AG10803 (cell line): ENCODE measurements at regions not wholly inside any gene's neighbourhood (a gene's known extent, or its start where the extent isn't known, plus 50 kb on each side); places are given as distances from the start of the nearest gene placed in this dataset.

Source experiments
- DNase-seq: peaks from one replicate; pipeline ENCODE4 v3.0.0; 2010; ENCODE audit warnings: low read depth
- H3K4me3 ChIP-seq: 2 replicates; pipeline ENCODE4 v1.5.1; 2011; ENCODE audit warnings: mild to moderate bottlenecking, low read length, control low read depth
- TF ChIP-seq, protein P1 (sequence below): conservative IDR thresholded peaks from 2 replicates; pipeline ENCODE4 v1.5.1; 2011; ENCODE audit warnings: mild to moderate bottlenecking, low read length, control low read depth, inconsistent platforms

DNA sequence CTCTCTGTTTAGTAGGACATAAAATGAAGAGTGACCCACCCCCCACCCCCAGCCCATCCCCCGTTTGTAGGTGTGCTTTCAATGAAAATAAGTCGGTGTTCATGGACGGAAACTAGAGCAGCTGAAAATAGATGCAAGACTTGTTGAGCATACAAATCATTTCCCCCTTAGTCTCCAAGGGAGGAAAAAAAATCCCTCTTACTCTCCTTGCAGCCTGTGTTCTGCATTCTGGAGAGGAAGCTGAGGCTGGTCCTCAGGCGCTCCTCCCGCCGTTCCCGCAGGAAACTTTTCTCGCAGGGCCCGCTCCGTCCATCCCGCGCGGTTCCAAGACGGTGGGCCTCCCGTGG, 259.0 kb upstream of the E2F7 start:
- no peak for DNase-seq
- TF ChIP-seq, protein P1, sequence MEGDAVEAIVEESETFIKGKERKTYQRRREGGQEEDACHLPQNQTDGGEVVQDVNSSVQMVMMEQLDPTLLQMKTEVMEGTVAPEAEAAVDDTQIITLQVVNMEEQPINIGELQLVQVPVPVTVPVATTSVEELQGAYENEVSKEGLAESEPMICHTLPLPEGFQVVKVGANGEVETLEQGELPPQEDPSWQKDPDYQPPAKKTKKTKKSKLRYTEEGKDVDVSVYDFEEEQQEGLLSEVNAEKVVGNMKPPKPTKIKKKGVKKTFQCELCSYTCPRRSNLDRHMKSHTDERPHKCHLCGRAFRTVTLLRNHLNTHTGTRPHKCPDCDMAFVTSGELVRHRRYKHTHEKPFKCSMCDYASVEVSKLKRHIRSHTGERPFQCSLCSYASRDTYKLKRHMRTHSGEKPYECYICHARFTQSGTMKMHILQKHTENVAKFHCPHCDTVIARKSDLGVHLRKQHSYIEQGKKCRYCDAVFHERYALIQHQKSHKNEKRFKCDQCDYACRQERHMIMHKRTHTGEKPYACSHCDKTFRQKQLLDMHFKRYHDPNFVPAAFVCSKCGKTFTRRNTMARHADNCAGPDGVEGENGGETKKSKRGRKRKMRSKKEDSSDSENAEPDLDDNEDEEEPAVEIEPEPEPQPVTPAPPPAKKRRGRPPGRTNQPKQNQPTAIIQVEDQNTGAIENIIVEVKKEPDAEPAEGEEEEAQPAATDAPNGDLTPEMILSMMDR, result no peak
- peak overlapping the region; percentile 84 for H3K4me3 ChIP-seq

- peak overlapping the region; percentile 84; the same call in 1 of the 2 replicates for H3K4me3 ChIP-seq
- DNase-seq, result no peak
These were observed 258.5 kb upstream of the E2F7 start for GRCh38 chr12:77323788-77324415.

GRCh38 chr12:77319166-77319565, 253.8 kb upstream of the E2F7 start:
- DNase-seq, result no peak
- TF ChIP-seq, protein P1, result no peak
- no peak overlapping the region for H3K4me3 ChIP-seq

More at GRCh38 chr12:77323788-77324415, 258.5 kb upstream of the E2F7 start:
- TF ChIP-seq, protein P1, result no peak

DNA sequence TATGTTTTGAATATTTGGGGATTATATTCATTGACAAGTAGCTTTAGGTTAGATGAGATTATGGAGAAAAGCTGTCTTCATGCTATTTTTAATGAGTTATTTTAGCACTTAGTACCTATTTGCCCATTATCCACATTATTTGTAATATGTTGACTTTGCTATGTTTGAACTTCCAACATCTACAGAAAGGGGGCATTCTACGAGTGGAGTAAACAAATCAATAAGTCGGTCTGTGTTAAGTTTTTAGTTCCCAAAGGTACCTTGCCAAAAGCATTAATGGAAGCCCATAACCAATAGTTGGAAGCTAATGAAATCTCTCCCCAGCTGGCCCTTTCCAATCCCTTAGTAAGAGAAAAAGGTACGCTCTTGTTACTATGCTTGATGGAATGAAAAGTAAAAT, 250.0 kb upstream of the E2F7 start:
- no peak overlapping the region for H3K4me3 ChIP-seq
- TF ChIP-seq, protein P1, result no peak
- DNase-seq, result no peak

DNA sequence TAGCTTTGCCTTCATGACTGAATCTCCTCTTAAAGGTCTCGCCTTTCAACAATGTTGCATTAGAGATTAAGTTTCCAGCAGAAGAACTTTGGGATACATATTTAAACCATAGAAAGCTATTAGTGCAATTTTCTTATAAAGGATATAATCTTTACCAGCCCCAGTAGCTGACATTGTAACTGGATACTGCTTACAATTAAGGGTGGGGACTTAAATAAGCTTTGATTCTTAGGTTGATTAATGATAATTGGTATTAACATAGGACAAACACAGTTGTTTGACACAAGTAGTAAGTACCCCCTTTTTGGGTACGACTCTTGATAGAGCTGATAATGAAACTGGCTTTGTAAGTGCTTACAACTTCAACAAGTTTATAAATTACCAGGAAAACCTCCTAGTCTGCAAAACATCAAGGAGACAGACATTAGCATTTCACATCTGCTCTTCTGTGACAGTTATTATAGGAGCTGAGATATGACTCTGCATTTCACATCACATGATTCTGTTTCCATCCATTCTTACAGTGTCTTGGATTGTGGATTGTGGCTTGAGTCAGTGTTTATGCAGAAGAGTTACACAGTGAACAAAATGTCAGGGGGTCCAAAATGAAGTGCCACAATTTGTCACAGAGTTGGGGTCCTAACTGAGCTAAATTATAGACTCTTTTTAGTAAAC, 249.1 kb upstream of the E2F7 start:
- TF ChIP-seq, protein P1, result no peak
- no peak for DNase-seq
- H3K4me3 ChIP-seq, result no peak overlapping the region

DNA sequence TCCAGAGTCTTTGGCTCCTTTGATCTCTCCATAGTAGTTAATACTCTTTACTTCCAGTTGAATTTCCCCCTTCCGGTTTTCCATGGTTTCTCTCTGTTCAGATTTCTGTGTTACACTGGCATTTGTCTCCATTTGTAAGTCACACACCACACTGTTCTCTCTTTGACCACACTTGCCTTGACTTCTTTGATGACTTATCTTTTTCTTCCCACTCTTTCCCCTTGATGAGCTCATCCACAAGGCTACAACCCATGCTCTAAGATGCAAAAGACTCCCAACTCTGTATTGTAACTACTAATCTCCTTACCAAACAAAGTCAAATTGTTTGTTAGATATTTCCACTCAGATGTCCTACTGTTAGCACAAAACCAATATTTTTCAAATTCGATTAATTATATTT, 242.7 kb upstream of the E2F7 start:
- no peak for DNase-seq
- TF ChIP-seq, protein P1, result no peak

GRCh38 chr12:77300811-77301210, 235.4 kb upstream of the E2F7 start:
- TF ChIP-seq, protein P1, result no peak
- H3K4me3 ChIP-seq, result no peak overlapping the region
- no peak for DNase-seq

More for the DNA sequence above, 242.7 kb upstream of the E2F7 start:
- no peak overlapping the region for H3K4me3 ChIP-seq
